IMR-90 (cell line): ENCODE measurements at regions not wholly inside any gene's neighbourhood (a gene's known extent, or its start where the extent isn't known, plus 50 kb on each side); places are given as distances from the start of the nearest gene placed in this dataset.

Experiments
- BHLHE40 ChIP-seq: fragments of 150-350 bp; IDR thresholded peaks from 2 replicates; pipeline ENCODE4 v1.6.1; 2016; ENCODE audit warnings: mild to moderate bottlenecking, low read depth, low read length
- MAFK ChIP-seq: IDR thresholded peaks from 2 replicates; pipeline ENCODE4 v1.6.1; 2012; ENCODE audit warnings: low read depth, low read length, improper control_type of control experiment
- MXI1 ChIP-seq: IDR thresholded peaks from 2 replicates; pipeline ENCODE4 v1.6.1; 2012; ENCODE audit warnings: low read depth, mild to moderate bottlenecking, low read length, moderate library complexity, borderline replicate concordance
- NFE2L2 ChIP-seq: fragments of 150-350 bp; IDR thresholded peaks from 2 replicates; pipeline ENCODE4 v1.6.1; 2016; ENCODE audit warnings: low read depth, mild to moderate bottlenecking, low read length
- POLR2A ChIP-seq: IDR thresholded peaks from 2 replicates; pipeline ENCODE4 v1.6.1; 2012; ENCODE audit warnings: mild to moderate bottlenecking, low read depth, low read length
- TF ChIP-seq, protein P1 (sequence below): conservative IDR thresholded peaks from 2 replicates; pipeline ENCODE4 v1.5.1; 2012; ENCODE audit warnings: mild to moderate bottlenecking, low read depth, low read length, improper control_type of control experiment

- TF ChIP-seq, protein P1, sequence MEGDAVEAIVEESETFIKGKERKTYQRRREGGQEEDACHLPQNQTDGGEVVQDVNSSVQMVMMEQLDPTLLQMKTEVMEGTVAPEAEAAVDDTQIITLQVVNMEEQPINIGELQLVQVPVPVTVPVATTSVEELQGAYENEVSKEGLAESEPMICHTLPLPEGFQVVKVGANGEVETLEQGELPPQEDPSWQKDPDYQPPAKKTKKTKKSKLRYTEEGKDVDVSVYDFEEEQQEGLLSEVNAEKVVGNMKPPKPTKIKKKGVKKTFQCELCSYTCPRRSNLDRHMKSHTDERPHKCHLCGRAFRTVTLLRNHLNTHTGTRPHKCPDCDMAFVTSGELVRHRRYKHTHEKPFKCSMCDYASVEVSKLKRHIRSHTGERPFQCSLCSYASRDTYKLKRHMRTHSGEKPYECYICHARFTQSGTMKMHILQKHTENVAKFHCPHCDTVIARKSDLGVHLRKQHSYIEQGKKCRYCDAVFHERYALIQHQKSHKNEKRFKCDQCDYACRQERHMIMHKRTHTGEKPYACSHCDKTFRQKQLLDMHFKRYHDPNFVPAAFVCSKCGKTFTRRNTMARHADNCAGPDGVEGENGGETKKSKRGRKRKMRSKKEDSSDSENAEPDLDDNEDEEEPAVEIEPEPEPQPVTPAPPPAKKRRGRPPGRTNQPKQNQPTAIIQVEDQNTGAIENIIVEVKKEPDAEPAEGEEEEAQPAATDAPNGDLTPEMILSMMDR, result no peak
- TF ChIP-seq MAFK, result no peak
- TF ChIP-seq NFE2L2, result no peak
- TF ChIP-seq MXI1, result no peak
- no peak for TF ChIP-seq POLR2A
- TF ChIP-seq BHLHE40, result no peak
These were observed 123.1 kb upstream of the PAPPA start for GRCh38 chr9:116030517-116030916.
